Epithelial cell of proximal tubule (primary cell): ENCODE measurements at regions not wholly inside any gene's neighbourhood (a gene's known extent, or its start where the extent isn't known, plus 50 kb on each side); places are given as distances from the start of the nearest gene placed in this dataset.

Source experiments
- DNase-seq: peaks from one replicate; pipeline ENCODE4 v3.0.0-alpha.2; 2011; ENCODE audit warnings: low read depth
- H3K4me3 ChIP-seq: 2 replicates; pipeline ENCODE4 v1.5.1; 2011; ENCODE audit warnings: low read depth, mild to moderate bottlenecking, low read length
- TF ChIP-seq, protein P1 (sequence below): conservative IDR thresholded peaks from 2 replicates; pipeline ENCODE4 v1.5.1; 2012; ENCODE audit warnings: low read depth, mild to moderate bottlenecking, low read length

DNA sequence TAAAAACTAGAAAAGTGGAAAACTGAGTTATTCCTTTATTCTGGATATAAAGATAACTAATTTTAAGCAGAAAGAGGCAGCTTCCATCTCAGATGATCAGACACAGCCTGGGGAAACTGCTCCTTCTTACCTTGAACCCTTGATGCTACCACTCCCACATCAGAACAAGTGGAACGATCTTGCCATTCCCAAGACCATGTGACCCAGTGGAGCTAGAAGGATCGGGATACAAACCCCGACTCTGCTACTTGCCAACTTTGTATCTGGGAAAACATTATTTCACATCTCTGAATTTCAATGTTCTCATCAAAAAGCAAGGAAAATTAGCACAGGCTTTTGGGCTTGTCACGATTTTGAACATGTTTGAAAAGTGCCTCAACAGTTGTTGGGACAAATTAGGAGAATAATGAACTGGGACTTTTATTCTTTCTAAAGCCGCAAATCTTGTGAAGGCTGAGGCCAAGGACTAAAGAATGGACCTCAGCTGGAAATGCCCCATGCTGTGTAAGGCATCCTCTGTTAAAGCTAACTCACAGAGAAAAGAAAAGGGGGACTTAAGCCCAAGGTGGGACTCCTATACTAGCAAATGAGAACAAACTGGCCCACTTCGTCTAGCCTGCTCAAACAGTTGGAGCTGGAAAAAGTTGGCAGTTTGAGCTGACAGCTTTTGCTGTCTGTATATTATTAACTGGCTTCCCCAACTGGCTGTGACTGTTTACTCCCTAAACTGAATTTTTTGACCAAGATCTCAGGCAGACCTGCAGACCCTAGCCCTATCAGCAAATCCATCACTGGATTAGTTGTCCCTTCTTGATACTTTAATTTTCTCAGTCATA is 552.3 kb downstream of the EFNA5 start:
- DNase-seq, result no peak
- TF ChIP-seq, protein P1, sequence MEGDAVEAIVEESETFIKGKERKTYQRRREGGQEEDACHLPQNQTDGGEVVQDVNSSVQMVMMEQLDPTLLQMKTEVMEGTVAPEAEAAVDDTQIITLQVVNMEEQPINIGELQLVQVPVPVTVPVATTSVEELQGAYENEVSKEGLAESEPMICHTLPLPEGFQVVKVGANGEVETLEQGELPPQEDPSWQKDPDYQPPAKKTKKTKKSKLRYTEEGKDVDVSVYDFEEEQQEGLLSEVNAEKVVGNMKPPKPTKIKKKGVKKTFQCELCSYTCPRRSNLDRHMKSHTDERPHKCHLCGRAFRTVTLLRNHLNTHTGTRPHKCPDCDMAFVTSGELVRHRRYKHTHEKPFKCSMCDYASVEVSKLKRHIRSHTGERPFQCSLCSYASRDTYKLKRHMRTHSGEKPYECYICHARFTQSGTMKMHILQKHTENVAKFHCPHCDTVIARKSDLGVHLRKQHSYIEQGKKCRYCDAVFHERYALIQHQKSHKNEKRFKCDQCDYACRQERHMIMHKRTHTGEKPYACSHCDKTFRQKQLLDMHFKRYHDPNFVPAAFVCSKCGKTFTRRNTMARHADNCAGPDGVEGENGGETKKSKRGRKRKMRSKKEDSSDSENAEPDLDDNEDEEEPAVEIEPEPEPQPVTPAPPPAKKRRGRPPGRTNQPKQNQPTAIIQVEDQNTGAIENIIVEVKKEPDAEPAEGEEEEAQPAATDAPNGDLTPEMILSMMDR, result no peak
- H3K4me3 ChIP-seq, result no peak overlapping the region

DNA sequence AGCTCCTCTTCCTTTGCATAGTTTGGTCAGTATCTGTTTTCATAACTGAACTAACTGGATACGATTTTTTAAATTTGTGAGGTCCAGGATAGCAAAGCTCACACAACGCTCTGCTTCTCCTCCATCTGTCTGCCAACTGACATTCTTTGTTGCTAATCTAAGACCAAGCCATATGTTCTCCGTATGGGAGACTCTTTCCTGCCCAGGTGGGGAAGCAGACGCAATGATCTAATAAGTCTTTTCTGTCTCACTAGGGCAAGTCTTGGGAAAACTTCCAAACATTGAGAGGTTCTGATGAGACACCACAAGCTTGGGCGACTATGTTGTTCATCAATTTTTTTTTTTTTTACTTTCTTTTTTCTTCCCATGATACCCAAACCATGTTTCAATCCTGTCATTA is 558.5 kb downstream of the EFNA5 start:
- no peak for DNase-seq
- TF ChIP-seq, protein P1, result no peak
- no peak overlapping the region for H3K4me3 ChIP-seq

DNA sequence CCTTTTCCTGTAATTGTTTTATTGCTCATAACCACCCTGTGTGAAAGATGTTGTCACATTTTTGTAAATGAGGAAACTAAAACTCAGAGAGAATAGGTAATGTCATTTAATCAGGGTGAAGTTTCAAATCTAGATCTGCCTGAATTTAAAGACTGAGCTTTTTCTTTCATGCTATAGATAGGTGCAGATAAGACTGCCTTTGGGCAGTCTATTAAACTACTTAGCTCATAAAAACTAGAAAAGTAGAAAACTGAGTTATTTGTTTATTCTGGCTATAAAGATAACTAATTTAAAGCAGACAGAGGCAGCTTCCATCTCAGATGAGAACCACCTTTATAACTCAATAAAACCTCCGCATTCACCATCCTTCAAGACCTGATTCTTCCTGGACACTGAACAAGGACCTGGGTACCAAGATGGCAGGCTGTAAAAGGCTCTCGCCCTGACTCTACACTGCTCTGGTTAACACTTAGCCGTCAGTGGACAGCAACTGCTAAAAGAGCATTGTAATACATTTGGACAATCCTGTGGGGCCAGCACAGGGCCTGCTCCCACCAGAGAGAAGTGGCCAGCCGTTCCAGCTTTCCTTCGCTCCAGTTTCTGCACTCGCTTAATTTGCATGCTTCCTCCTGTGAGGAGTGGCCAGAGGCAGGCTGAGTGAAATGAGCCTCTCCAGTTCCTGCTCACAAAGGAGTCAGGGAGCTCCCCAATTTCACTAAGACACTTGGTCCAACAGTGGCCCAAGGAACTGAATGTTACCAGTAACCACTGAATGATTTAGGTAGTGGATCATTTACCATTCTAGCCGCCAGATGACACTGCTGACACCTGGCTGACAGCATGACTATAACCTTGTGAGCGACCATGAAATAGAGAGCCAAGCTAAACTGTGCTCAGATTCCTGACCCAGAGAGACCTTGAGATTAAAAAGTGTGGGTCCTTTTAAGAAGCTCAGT is 566.4 kb downstream of the EFNA5 start:
- H3K4me3 ChIP-seq, result no peak overlapping the region
- TF ChIP-seq, protein P1, result peak; percentile 51
- peak; percentile 33 for DNase-seq

DNA sequence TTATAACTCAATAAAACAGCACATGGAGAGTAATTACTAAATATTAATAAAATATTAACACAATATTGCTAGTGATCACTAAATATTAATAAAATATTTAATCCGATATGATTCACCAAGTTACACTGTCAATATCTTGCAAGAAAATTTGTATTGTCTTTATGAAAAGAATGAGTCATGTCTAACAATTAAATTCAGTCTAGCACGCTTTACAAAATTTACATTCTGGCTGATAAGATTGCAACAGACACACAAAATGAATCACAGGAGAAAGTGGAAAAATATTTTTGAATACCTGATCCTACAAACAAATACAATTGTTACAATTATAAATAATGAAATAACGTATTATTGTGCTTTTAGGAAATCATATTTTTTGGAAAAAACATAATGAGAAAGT is 567.2 kb downstream of the EFNA5 start:
- TF ChIP-seq, protein P1, result no peak

DNA sequence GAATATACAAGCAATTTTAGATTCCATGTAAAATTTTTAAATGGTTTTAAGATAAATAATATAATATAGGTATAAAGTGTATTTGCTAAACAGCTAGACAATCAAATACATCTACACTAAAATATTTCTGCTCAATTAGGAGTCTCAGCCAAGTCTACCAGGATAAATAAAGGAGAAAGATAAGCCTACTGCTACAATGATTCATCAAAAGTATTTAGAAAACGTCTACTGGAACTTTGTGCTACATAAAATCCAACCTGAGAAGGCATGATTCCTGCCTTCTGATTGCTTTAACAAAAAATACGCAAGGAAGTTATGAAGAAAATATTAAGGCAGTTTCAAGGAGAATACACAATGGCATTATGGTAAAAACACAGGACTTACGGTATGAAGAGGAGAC is 570.6 kb downstream of the EFNA5 start:
- no peak overlapping the region for H3K4me3 ChIP-seq
- TF ChIP-seq, protein P1, result no peak
- DNase-seq, result no peak

More for the DNA sequence above, 567.2 kb downstream of the EFNA5 start:
- H3K4me3 ChIP-seq, result no peak overlapping the region
- DNase-seq, result no peak

DNA sequence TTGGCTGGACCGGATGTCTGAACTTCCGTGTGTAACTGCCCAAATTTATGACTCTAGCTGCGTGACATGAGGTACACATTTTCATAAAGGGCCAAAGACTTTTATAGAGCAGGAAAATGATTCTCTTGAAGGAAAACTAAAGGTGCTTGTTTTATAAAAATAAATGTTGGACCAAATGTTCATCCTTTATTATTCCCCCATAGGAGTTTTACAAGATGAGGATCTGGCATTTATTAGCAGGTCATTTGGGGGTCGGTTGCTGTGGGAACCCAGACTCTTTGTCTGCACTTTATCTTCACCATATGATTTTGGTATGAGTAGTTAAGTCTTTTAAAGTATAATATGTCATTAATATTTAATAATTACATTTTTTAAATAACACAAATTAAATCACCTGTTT is 571.2 kb downstream of the EFNA5 start:
- TF ChIP-seq, protein P1, result no peak
- no peak overlapping the region for H3K4me3 ChIP-seq
- no peak for DNase-seq
